ENCODE measurements at regions not wholly inside any gene's neighbourhood (a gene's known extent, or its start where the extent isn't known, plus 50 kb on each side); places are given as distances from the start of the nearest gene placed in this dataset.

DNA sequence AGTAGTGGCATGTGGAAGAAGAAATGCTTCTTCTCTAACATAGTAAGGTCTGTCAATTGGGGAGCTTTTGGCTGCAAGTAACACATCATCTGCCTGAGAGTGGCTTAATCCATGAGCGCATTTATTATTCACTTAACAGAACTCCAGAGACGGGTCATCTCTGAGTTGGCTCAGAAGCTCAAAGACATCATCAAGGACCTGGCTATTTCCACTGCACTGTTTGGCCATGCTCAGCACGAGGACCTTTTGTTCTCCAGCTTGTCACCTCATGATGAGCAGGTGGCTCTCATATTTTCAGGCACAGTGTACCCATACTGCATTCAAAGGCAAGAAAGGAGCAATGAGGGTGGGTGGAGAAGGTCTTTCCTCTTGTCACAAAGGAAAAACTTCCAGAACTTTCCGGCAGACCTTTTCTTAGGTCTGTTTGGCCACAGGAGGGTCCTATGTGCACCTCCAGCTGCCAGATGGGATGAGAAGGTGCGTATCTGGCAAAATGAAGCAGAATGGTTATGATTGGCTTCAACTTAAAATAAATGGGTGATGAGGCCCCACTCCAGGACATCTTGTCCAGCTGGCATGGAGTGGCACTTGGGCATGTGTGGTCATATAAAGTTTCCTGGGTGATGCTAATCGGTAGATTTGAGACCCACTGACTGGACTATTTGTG lies 55.6 kb upstream of the SHH start:
- TF ChIP-seq GATA2 (IDR thresholded peaks at IDR 0.05; ENCODE audit: low read depth, low read length) (no peak), GATA3 (IDR thresholded peaks at IDR 0.05; ENCODE audit: low read depth, low read length) (no peak)

Measured in SH-SY5Y (cell line).